ENCODE measurements at regions not wholly inside any gene's neighbourhood (a gene's known extent, or its start where the extent isn't known, plus 50 kb on each side); places are given as distances from the start of the nearest gene placed in this dataset.
A peak's percentile ranks its signal among the peaks of the same experiment; 100 is the strongest.

DNA sequence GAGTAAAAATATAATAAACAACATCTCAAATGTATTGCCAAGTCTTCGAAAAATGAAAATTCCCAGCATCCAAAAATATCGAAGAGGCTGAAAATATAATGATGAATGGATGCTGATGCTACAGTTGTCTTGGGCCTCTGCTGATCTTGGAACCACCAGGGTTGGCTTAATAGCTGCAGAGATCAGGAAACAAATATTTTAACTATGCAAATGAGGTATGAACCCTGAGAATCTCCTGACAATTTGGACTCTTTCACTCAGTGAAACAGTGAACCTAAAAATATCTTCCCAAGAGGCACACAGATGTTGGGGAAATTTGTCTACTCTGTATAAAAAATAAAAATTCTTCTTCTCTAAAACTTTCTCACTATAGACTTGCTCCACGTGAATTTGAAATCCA lies 97.7 kb upstream of the EGFR start:
- WGBS: 60% methylated on average over 3 of the region's 3 CpGs

DNA sequence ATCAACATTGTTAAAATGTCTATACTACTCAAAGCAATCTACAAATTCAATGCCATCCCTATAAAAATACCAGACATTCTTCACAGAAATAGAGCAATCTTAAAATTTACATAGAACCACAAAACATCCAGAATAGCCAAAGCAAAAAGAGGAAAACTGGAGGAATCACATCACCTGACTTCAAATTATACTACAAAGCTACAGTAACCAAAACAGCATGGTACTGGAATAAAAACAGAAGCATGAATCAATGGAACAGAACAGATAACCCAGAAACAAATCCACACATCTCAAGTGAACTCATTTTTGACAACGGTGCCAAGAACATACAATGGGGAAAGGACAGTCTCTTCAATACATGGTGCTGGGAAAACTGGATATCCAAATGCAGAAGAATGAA lies 87.3 kb upstream of the EGFR start:
- no peaks in the 10 kb centered on the region for H3K9me3 ChIP-seq
- 92% methylated on average over 1 of the region's 1 CpG for WGBS
- H3K36me3 ChIP-seq: no peaks in the 10 kb centered on the region
- no peak overlapping the region for H3K4me3 ChIP-seq
- no peak overlapping the region for H3K27ac ChIP-seq
- H3K27me3 ChIP-seq: no peaks in the 10 kb centered on the region
- H3K4me1 ChIP-seq: peaks cover 13% of the 10 kb centered on the region
- no peak for DNase-seq (ENCODE audit: low spot score in 2 of 2)
- TF ChIP-seq, protein P1, sequence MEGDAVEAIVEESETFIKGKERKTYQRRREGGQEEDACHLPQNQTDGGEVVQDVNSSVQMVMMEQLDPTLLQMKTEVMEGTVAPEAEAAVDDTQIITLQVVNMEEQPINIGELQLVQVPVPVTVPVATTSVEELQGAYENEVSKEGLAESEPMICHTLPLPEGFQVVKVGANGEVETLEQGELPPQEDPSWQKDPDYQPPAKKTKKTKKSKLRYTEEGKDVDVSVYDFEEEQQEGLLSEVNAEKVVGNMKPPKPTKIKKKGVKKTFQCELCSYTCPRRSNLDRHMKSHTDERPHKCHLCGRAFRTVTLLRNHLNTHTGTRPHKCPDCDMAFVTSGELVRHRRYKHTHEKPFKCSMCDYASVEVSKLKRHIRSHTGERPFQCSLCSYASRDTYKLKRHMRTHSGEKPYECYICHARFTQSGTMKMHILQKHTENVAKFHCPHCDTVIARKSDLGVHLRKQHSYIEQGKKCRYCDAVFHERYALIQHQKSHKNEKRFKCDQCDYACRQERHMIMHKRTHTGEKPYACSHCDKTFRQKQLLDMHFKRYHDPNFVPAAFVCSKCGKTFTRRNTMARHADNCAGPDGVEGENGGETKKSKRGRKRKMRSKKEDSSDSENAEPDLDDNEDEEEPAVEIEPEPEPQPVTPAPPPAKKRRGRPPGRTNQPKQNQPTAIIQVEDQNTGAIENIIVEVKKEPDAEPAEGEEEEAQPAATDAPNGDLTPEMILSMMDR (IDR thresholded peaks at IDR 0.05): no peak
- TF ChIP-seq POLR2AphosphoS5 (IDR thresholded peaks at IDR 0.05) (no peak), EP300 (IDR thresholded peaks at IDR 0.05) (no peak), POLR2A (IDR thresholded peaks at IDR 0.05) (no peak)

More for the DNA sequence above, 97.7 kb upstream of the EGFR start:
- DNase-seq (ENCODE audit: low spot score in 2 of 2): no peak
- Histone ChIP-seq H3K27ac (no peak overlapping the region), H3K36me3 (no peaks in the 10 kb centered on the region), H3K9me3 (no peaks in the 10 kb centered on the region), H3K4me1 (no peaks in the 10 kb centered on the region), H3K27me3 (no peaks in the 10 kb centered on the region), H3K4me3 (no peak overlapping the region)
- TF ChIP-seq, protein P1 (IDR thresholded peaks at IDR 0.05): no peak
- TF ChIP-seq EP300 (IDR thresholded peaks at IDR 0.05): no peak
- no peak for TF ChIP-seq POLR2AphosphoS5 (IDR thresholded peaks at IDR 0.05)
- no peak for TF ChIP-seq POLR2A (IDR thresholded peaks at IDR 0.05)

- no peaks in the 10 kb centered on the region for H3K36me3 ChIP-seq
- TF ChIP-seq POLR2AphosphoS5 (IDR thresholded peaks at IDR 0.05) (no peak), EP300 (IDR thresholded peaks at IDR 0.05) (no peak), POLR2A (IDR thresholded peaks at IDR 0.05) (no peak)
- peak; percentile 70 to 83 for DNase-seq (ENCODE audit: low spot score in 2 of 2)
- H3K27ac ChIP-seq: peak overlapping the region; percentile 76
- peaks cover 13% of the 10 kb centered on the region for H3K4me1 ChIP-seq
- no peaks in the 10 kb centered on the region for H3K9me3 ChIP-seq
- peak overlapping the region; percentile 52 for H3K4me3 ChIP-seq
- 8% methylated on average over 34 of the region's 34 CpGs for WGBS
- H3K27me3 ChIP-seq: no peaks in the 10 kb centered on the region
These were observed 85.8 kb upstream of the EGFR start for GRCh38 chr7:54932818-54933543.

DNA sequence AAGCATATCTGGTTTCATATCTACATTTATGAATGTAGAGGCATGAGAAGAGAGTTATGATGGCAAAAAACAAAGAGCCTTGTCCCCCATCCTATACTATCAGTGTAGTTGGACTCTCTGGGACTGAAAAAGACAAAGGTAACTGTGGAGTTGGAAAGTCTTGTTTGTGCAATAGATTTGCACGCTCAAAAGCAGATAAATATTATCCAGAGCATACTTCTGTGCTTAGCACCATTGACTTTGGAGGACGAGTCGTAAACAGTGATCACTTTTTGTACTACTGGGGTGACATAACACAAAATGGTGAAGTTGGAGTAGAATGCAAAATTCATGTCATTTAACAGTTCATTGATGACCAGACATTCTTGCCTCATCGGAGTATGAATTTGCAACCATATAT lies 85.2 kb upstream of the EGFR start:
- no peaks in the 10 kb centered on the region for H3K36me3 ChIP-seq
- WGBS: 25% methylated on average over 4 of the region's 4 CpGs
- H3K27ac ChIP-seq: peak overlapping the region; percentile 76
- no peaks in the 10 kb centered on the region for H3K27me3 ChIP-seq
- H3K4me3 ChIP-seq: peak overlapping the region; percentile 52
- DNase-seq (ENCODE audit: low spot score in 2 of 2): no peak
- peaks cover 13% of the 10 kb centered on the region for H3K4me1 ChIP-seq
- TF ChIP-seq, protein P1 (IDR thresholded peaks at IDR 0.05): no peak
- TF ChIP-seq POLR2A (IDR thresholded peaks at IDR 0.05) (no peak), POLR2AphosphoS5 (IDR thresholded peaks at IDR 0.05) (no peak), EP300 (IDR thresholded peaks at IDR 0.05) (no peak)
- no peaks in the 10 kb centered on the region for H3K9me3 ChIP-seq

- WGBS: 86% methylated on average over 3 of the region's 3 CpGs
- H3K36me3 ChIP-seq: no peaks in the 10 kb centered on the region
- no peak overlapping the region for H3K4me3 ChIP-seq
- H3K27me3 ChIP-seq: no peaks in the 10 kb centered on the region
- H3K27ac ChIP-seq: no peak overlapping the region
- no peak for TF ChIP-seq EP300 (IDR thresholded peaks at IDR 0.05)
- no peak for TF ChIP-seq POLR2A (IDR thresholded peaks at IDR 0.05)
- TF ChIP-seq POLR2AphosphoS5 (IDR thresholded peaks at IDR 0.05): no peak
- TF ChIP-seq, protein P1 (IDR thresholded peaks at IDR 0.05): no peak
- H3K4me1 ChIP-seq: no peaks in the 10 kb centered on the region
- no peak for DNase-seq (ENCODE audit: low spot score in 2 of 2)
- no peaks in the 10 kb centered on the region for H3K9me3 ChIP-seq
These were observed 78.1 kb upstream of the EGFR start for GRCh38 chr7:54940748-54941147.

All from suprapubic skin (tissue), 4 donors.